Activated CD8-positive, alpha-beta memory T cell treated with anti-CD3 and anti-CD28 coated beads for 36 hours (primary cell): ENCODE measurements at regions not wholly inside any gene's neighbourhood (a gene's known extent, or its start where the extent isn't known, plus 50 kb on each side); places are given as distances from the start of the nearest gene placed in this dataset.

ENCODE experiments used
- CTCF ChIA-PET: fragments of 350-600 bp; sonication (Branson Sonifier 250); formaldehyde crosslinking; loops from one replicate; lab custom pipeline; 2021; ENCODE audit warnings: antibody characterized with exemption; lab: Charles Lee
- POLR2A ChIA-PET: fragments of 350-600 bp; sonication (Branson Sonifier 250); formaldehyde crosslinking; loops from one replicate; lab custom pipeline; 2021; ENCODE audit warnings: antibody characterized with exemption; lab: Charles Lee

GRCh38 chr19:42662712-42663111 lies 68.0 kb upstream of the CEACAM8 start:
- CTCF ChIA-PET = interaction anchor here (0.9 kb wide), 1 partner anchor 278 kb away, joined by 3 read pairs; no protein-coding TSS in a partner anchor
- POLR2A ChIA-PET = no interaction called here

- ChIA-PET POLR2A (no interaction called here), CTCF (no interaction called here)
These were observed 65.6 kb upstream of the CEACAM8 start for GRCh38 chr19:42660353-42660752.

- CTCF ChIA-PET = no interaction called here
These were observed 63.4 kb upstream of the CEACAM8 start for GRCh38 chr19:42658076-42658475.

GRCh38 chr19:42657556-42657955 lies 62.8 kb upstream of the CEACAM8 start:
- POLR2A ChIA-PET = no interaction called here
- CTCF ChIA-PET = no interaction called here

More at GRCh38 chr19:42658076-42658475, 63.4 kb upstream of the CEACAM8 start:
- POLR2A ChIA-PET = no interaction called here

- CTCF ChIA-PET = interaction anchor here (1.1 kb wide), 1 partner anchor 21 kb away, joined by 3 read pairs; no protein-coding TSS in a partner anchor
- POLR2A ChIA-PET = no interaction called here
These were observed 61.0 kb upstream of the CEACAM8 start for GRCh38 chr19:42655748-42656147.

- POLR2A ChIA-PET = no interaction called here
- CTCF ChIA-PET = no interaction called here
These were observed 59.1 kb upstream of the CEACAM8 start for GRCh38 chr19:42653841-42654240.

GRCh38 chr19:42652021-42652420 lies 57.3 kb upstream of the CEACAM8 start:
- ChIA-PET POLR2A (no interaction called here), CTCF (no interaction called here)
